ENCODE measurements at regions not wholly inside any gene's neighbourhood (a gene's known extent, or its start where the extent isn't known, plus 50 kb on each side); places are given as distances from the start of the nearest gene placed in this dataset.

DNA sequence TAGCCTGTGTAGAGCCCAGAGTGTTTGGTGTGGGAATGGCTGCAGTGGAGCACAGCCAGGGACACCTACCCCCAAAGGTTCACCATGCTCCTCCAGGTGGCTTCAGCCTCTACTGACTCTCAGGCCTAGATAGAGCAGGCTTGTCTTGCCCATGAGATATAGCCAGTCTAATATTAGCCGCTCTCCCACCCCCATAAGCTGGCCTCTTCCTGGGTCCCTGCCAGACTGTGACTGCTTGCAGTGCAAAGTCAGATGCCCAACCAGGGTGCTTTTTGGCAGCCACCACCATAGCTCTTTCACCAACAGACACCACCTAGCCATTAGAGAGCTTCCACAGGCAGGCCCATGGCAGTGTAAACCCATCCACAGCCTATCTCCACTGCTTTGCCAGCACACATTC is 405.3 kb downstream of the MBD2 start (continued):
- TF ChIP-seq, protein P1, sequence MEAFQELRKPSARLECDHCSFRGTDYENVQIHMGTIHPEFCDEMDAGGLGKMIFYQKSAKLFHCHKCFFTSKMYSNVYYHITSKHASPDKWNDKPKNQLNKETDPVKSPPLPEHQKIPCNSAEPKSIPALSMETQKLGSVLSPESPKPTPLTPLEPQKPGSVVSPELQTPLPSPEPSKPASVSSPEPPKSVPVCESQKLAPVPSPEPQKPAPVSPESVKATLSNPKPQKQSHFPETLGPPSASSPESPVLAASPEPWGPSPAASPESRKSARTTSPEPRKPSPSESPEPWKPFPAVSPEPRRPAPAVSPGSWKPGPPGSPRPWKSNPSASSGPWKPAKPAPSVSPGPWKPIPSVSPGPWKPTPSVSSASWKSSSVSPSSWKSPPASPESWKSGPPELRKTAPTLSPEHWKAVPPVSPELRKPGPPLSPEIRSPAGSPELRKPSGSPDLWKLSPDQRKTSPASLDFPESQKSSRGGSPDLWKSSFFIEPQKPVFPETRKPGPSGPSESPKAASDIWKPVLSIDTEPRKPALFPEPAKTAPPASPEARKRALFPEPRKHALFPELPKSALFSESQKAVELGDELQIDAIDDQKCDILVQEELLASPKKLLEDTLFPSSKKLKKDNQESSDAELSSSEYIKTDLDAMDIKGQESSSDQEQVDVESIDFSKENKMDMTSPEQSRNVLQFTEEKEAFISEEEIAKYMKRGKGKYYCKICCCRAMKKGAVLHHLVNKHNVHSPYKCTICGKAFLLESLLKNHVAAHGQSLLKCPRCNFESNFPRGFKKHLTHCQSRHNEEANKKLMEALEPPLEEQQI (IDR thresholded peaks at IDR 0.05), result no peak
- TF ChIP-seq ZNF124 (CRISPR knock-in tag; IDR thresholded peaks at IDR 0.05), result no peak
- TF ChIP-seq SMAD1 (IDR thresholded peaks at IDR 0.05; ENCODE audit: low read depth, low read length, partially characterized antibody), result no peak
- TF ChIP-seq TFAM (CRISPR knock-in tag; conservative IDR thresholded peaks at IDR 0.05), result no peak
- no peak for TF ChIP-seq ZNF174 (CRISPR knock-in tag; IDR thresholded peaks at IDR 0.05)
- TF ChIP-seq SAFB2 (IDR thresholded peaks at IDR 0.05; ENCODE audit: borderline replicate concordance, low read depth, low read length, severe bottlenecking), result no peak
- no peak for TF ChIP-seq LEF1 (IDR thresholded peaks at IDR 0.05)
- no peak for TF ChIP-seq MTF1 (CRISPR knock-in tag; IDR thresholded peaks at IDR 0.05; ENCODE audit: borderline replicate concordance)

DNA sequence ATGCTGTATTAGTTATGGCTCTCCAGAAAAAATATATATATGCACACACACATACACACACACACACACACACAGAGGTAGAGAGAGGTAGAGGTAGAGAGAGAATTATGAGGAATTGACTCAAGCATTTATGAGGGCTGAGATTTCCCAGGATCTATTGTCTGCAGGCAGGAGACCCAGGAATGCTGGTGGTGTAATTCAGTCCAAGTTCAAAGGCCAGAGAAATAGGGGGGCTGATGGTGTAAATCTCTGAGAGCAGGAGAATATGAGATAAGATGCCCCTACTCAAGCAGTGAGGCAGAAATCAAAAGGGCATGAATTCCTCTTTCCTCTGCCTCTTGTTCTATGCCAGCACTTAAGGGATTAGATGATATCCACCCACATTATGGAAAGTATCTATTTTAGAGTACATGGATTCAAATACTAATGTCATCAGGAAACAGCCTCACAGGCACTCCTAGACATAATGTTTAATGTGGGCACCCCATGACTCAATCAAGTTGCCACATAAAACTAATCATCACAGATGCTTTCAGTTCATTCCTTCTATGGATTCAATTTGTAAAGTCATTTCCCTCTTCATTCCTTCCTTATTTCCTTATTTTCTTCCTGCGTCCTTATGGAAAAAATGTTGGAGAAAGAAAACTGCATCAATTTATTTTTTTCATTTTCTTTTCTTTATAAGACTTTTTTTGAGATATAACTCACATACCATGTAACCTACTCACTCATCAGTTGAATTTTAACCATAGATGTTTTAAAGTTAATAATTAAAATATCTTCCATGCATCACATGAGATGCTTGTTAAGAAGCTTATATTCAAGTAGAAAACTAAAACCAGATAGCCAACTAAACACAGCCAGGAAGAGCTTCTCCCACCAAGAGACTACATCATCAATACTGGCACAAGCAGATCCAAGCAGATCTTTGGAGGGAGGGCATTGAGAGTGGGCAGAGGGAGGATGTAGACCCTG is 406.2 kb downstream of the MBD2 start:
- intact Hi-C loops (cut with micrococcal nuclease), result no loop called here
- Histone ChIP-seq H2AFZ (ENCODE audit: low read depth, low read length) (no peak overlapping the region), H3K9me1 (ENCODE audit: control insufficient read depth, insufficient read depth, low read length) (no peaks in the 10 kb centered on the region), H3K9me3 (replicated peaks; ENCODE audit: control insufficient read depth, insufficient read depth, low read depth, low read length) (no peaks in the 10 kb centered on the region), H3K27me3 (ENCODE audit: control insufficient read depth in 2 of 2, insufficient read depth in 2 of 2, low read length in 2 of 2) (no peaks in the 10 kb centered on the region), H3K4me2 (ENCODE audit: insufficient read depth, low read length) (no peak overlapping the region), H3K27ac (ENCODE audit: extremely low read depth, low read depth, low read length) (no peak overlapping the region), H3K36me3 (ENCODE audit: control insufficient read depth, insufficient read depth, low read length) (no peaks in the 10 kb centered on the region), H4K20me1 (replicated peaks; ENCODE audit: control insufficient read depth, insufficient read depth, low read length) (no peaks in the 10 kb centered on the region), H3K79me2 (ENCODE audit: control insufficient read depth, insufficient read depth, low read length) (no peaks in the 10 kb centered on the region), H3K9ac (ENCODE audit: insufficient read depth in 1 of 2, low read depth in 2 of 2, low read length in 2 of 2) (no peak overlapping the region), H3K4me1 (replicated peaks in 1 of 2; ENCODE audit: control insufficient read depth in 2 of 2, insufficient read depth in 2 of 2, low read length in 2 of 2) (no peaks in the 10 kb centered on the region), H3K4me3 (no peak overlapping the region)
- in situ Hi-C loops (cut with MboI), result no loop called here
- DNase-seq (ENCODE audit: extremely low read depth in 1 of 4, low spot score in 3 of 4), result no peak
- no TSS peak for BruUV-seq (replicated peaks)
- CTCF ChIA-PET (ENCODE audit: low intra/inter-chr PET ratio), result no interaction called here
- no peak for ATAC-seq
- FAIRE-seq, result no peak
- POLR2A ChIA-PET, result no interaction called here
- WGBS (ENCODE audit: insufficient coverage, low coverage, missing lambda C conversion rate), result 0% methylated on average over 1 of the region's 1 CpG
- no peak for TF ChIP-seq KHSRP (IDR thresholded peaks at IDR 0.05)
- no peak for TF ChIP-seq ZNF75A (CRISPR knock-in tag; IDR thresholded peaks at IDR 0.05)
- no peak for TF ChIP-seq ELF4 (CRISPR knock-in tag; IDR thresholded peaks at IDR 0.05)
- TF ChIP-seq ERF (CRISPR knock-in tag; IDR thresholded peaks at IDR 0.05), result no peak
- TF ChIP-seq ZNF124 (CRISPR knock-in tag; IDR thresholded peaks at IDR 0.05), result no peak
- no peak for TF ChIP-seq NUFIP1 (IDR thresholded peaks at IDR 0.05; ENCODE audit: partially characterized antibody)
- TF ChIP-seq LCOR (CRISPR knock-in tag; IDR thresholded peaks at IDR 0.05), result no peak
- TF ChIP-seq RHOXF2B (CRISPR knock-in tag; conservative IDR thresholded peaks at IDR 0.05), result no peak
- no peak for TF ChIP-seq ZNF24 (IDR thresholded peaks at IDR 0.05)

Measured in K562 (cell line).